ENCODE measurements at regions not wholly inside any gene's neighbourhood (a gene's known extent, or its start where the extent isn't known, plus 50 kb on each side); places are given as distances from the start of the nearest gene placed in this dataset.
"Not testable (repeated sequence)": the region's sequence is repeated elsewhere in the genome, so short reads cannot be mapped to it uniquely, and the experiment has no call there.

DNA sequence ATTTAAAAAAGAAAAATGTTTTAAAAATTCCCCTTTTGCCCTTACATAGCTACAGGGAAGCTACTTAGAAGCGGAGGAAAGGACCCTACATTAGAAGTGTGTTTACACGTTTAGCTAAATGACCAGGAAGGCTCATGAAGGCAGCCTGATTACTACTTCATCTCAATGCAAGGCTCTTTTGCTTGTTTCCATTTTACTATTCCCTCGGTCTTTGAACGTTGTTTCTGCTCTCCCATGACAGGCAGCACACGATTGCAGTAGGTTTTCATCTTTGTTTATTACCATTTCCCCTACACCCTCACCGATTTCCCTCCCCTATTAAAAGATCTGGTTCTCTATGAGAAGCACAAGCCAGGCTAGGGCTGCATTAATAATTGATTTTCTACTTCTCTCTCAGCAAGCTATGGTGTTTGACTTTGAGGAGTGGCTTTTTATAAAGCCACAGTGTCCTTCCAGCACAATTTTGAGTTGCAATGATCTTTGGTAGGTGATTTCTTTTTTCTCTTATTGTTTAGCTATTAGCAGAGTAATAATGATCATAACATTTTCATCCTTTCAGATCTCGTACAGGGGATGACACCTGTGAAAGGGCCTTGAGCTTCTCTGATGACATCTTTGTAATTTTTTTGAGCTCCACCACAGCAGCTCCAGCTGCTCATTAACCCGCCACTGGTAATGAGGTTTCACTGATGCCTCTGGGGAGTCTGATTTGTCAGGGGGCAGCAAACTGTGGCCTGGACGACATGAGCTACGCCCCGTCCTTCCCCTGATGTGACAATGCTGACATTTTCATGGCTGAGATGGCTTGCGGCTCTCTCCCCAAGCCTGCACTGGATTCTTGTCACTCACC is 670.3 kb downstream of the UQCRFS1 start:
- no peak for DNase-seq (ENCODE audit: low read depth)

DNA sequence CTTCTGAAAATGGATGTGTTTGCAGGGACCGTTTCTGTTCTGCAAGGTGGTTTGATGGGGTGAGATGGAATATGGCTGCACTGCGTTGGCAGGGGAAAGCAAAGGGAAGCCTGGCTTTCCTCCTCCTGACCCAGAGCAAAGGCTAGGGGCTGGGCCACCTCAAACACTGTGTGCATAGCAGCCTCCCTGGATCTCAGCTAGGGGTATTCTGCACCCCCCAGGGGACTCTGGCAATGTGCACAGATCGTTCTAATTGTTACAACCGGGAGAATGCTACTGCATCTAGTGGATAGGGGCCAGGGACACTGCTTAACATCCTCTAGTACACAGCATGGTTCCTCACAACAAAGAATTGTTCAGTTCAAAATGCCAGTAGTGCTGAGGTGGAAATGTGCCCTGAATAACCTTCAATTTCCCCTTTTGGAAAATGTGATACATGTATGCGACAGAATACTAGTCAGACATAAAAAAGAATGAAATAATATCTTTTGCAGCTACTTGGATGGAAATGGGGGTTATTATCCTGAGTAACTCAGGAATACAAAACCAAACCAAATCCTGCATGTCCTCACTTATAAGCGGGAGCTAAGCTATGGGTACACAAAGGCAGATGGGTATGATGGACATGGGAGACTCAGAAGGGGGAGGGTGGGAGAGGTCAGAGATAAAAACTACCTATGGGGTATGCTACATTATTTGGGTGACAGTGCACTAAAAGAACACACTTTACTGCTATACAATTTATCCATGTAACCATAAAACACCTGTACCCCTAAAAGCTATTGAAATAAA is 671.2 kb downstream of the UQCRFS1 start:
- DNase-seq (ENCODE audit: low read depth): no peak

- no peak for DNase-seq (ENCODE audit: low read depth)
These were observed 671.9 kb downstream of the UQCRFS1 start for GRCh38 chr19:28541029-28541428.

DNA sequence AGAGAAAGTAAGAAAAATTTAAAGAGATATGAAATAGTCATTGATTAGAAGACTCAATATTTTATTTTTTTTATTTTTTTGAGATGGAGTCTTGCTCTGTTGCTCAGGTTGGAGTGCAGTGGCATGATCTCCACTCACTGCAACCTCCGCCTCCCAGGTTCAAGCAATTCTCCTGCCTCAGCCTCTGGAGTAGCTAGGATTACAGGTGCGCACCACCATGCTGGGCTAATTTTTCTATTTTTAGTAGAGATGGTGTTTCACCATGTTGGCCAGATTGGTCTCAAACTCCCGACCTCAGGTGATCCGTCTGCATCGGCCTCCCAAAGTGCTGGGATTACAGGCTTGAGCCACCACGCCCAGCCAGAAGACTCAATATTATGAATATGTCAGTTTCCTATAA is 672.6 kb downstream of the UQCRFS1 start:
- DNase-seq (ENCODE audit: low read depth): not testable (repeated sequence)

GRCh38 chr19:28539759-28540158 is 673.2 kb downstream of the UQCRFS1 start:
- no peak for DNase-seq (ENCODE audit: low read depth)

GRCh38 chr19:28538579-28538978 is 674.4 kb downstream of the UQCRFS1 start:
- DNase-seq (ENCODE audit: low read depth): not testable (repeated sequence)

GRCh38 chr19:28537896-28538295 is 675.1 kb downstream of the UQCRFS1 start:
- DNase-seq (ENCODE audit: low read depth): no peak

- no peak for DNase-seq (ENCODE audit: low read depth)
These were observed 675.9 kb downstream of the UQCRFS1 start for GRCh38 chr19:28537079-28537478.

DNA sequence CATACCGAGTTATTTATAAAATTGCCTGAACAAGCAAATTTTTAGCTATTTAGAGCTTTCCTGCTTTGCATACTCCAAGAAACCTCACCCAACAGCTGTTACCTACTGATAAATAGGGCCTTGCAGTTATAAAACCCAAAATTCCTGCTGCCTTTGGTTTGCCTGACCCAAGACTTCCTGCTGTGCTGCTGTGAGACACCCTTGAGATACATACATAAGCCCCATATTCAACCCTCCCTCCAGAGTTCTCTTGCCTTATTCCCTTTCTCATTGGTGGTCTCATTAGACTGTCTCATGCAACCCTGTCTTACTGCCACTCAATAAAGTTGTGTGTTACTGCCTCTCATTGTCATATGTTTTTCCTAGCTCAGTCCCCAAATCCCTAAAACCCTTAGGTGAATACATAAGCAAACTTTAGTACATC is 677.6 kb downstream of the UQCRFS1 start:
- no peak for DNase-seq (ENCODE audit: low read depth)

- DNase-seq (ENCODE audit: low read depth): no peak
These were observed 678.1 kb downstream of the UQCRFS1 start for GRCh38 chr19:28534766-28535351.

DNA sequence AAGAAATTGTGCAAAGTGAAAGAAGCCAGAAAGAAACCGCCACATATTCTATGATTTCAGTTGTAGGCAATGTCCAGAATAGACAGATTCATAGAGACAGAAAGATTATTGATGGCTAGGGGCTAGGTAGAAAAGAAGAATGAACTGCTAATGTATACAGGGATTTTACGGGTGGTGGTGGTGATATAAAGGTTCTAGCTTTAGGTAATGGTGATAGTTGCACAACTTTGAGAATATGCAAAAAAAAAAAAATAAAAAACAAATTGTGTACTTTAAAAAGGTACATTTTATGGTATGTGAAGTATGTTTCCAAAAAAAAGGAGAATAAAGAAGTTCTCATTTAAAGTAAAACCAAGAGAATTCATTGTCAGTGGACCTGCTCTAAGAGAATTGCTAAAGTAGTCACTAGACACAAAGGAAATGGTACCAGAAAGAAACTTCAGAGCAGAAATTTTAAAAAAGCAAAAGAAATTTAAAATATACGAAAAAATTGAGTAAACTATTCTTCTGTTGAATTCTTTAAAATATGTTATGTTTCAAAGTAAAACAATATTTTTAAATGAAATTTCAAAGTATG is 680.1 kb downstream of the UQCRFS1 start:
- DNase-seq (ENCODE audit: low read depth): no peak

DNA sequence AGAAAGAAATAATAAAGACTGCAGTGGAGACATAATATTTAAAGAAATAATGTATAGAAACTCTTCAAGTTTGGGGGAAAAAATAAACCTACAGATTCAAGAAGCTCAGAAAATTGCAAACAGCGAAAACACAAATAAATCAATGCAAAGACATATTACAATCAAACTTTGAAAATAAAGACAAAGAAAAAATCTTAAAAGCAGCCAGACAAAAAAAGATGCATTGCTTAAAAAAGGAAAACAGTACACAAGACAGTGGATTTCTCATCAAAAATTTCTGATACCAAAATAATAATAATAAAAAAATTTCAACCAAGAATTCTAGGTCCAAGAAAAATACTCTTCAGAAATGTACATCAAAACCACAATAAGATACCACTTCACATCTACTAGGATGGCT is 681.0 kb downstream of the UQCRFS1 start:
- DNase-seq (ENCODE audit: low read depth): no peak

DNA sequence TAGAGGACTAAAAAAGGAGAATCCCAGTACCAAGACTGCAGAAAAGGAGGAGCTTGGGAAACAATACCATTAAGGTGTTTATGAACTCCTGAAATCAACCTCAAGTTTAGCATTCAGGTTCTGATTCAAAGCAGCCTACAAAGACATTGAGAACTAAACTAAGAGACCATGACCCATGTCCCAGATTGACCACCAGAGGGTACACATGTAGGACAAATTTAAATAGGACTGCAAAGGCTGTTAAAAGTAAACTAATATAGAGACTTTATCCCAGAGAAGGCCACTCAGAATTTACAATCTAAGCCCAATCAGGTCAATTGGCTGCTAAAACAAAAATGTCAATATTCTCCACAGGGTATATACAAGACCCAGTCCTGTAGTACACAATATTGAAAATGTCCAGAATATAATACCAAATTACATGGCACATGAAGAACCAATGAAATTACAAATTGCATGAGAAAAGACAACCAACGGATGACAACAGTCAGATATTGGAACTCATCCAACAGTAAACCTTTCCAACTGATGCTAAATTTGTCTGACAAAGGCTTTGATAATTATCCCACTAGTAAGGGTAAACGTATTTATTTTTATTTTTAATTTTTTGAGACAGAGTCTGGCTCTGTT is 682.4 kb downstream of the UQCRFS1 start:
- DNase-seq (ENCODE audit: low read depth): no peak

DNA sequence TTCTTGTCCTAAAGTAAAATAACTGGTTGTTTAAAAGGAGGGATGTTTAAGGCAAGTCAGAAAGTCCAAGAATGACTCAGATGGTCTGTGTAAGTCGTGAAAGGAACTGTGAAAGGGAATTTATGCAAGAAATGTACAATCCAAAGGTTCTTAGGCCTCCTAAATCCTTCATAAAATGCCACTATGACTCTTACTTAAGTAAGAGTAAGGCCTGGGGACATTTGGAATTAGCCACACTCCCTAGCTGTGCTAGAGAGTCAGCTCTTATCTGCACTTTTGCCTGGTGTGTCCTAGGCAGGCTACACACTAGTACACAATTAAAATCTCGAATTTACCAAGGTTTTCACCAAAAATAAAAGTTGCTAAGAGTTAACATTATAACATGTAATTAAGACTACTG is 686.9 kb downstream of the UQCRFS1 start:
- DNase-seq (ENCODE audit: low read depth): no peak

GRCh38 chr19:28523619-28524018 is 689.3 kb downstream of the UQCRFS1 start:
- no peak for DNase-seq (ENCODE audit: low read depth)

DNA sequence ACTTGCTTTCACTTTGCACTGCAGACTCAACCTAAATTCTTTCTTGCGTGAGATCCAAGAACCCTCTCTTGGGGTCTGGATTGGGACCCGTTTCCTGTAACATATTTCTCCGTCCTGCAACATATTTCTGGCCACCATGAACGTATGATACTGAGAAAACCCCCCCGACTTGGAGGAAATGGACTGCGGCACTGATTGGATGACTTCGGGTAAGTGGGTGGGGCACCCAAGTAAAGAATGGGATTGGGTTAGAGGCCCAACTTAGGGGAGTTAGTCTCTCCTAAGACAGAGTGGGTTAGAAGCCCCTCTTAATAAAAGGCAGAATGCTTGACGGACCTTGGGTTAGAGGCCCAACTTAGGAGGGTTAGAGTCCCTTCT is 690.4 kb downstream of the UQCRFS1 start:
- no peak for DNase-seq (ENCODE audit: low read depth)

GRCh38 chr19:28521614-28522544 is 691.1 kb downstream of the UQCRFS1 start:
- no peak for DNase-seq (ENCODE audit: low read depth)

DNA sequence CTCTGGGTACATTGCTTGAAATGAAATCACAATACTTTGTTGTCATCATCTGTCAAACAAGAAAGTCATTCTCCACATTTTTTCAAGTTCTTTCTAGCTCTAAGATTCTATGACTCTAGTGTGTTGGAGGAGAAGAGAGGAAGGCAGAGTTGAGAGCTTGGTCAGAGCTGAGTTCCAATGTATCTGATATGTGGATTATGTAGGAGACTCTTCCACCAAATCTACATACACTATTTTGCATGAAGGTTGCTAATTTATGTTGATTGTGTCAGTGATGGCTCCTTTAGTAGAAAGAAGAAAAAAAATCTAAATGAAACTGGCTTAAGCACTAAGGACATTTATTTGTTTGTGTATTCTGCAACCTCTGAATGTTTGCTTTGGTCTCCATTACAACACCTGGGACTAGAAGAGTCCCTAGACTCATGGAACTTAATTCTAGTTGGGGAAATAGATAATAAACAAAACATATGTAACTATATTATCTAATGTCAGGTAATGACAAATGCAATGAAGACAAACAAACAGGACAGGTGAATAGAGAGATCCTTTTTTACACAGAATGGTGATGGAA is 691.9 kb downstream of the UQCRFS1 start:
- no peak for DNase-seq (ENCODE audit: low read depth)

DNA sequence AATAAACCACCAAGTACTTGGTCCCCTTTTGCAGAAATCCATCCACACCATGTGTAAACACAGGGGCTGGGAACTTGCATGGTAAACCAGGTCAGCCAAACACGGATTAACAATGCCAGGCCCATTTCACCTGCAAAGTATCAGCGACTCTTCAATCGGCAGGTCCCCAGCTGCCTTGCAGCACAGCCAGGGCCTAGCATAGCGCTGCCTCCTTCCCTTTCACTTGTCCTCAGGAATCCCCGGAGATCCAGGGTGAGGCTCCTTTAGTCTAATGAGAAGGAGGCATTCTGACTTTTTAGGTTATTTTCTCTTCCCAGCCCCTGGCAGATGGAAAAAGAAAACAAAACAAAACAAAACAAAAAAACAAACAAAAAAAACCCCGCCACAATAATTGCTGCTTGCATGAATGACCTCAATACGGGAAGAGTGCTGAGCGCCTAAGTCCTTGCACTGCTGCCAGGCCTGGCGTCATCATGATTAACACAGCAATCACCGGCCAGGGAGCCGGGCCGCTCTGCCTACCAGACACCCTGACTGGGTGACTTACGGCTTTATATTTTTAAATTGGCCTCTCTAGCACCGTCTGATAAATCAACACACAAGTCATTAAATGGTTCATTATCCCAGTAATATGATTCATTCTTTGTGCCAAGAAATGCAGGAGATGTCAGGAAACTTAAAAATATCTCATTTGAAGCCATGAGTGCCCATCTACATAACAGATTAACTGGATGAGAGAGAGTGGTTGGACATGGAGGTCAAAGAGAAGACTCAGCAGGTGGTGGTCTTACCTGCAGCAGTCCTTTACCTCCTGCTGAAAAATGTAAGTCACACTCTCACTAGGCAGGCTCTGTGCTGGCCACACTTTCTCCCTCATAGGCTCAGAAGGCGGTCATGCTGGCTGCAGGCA is 692.7 kb downstream of the UQCRFS1 start:
- peak; percentile 20 for DNase-seq (ENCODE audit: low read depth)
